ENCODE measurements at regions not wholly inside any gene's neighbourhood (a gene's known extent, or its start where the extent isn't known, plus 50 kb on each side); places are given as distances from the start of the nearest gene placed in this dataset.
"Not testable (repeated sequence)": the region's sequence is repeated elsewhere in the genome, so short reads cannot be mapped to it uniquely, and the experiment has no call there.

GRCh38 chr4:3929431-3929830 lies 163.2 kb downstream of the ADRA2C start:
- TF ChIP-seq RAD21 (IDR thresholded peaks at IDR 0.05; ENCODE audit: low read length); TEAD4 (IDR thresholded peaks at IDR 0.05; ENCODE audit: borderline replicate concordance, insufficient read depth); POLR2AphosphoS5 (IDR thresholded peaks at IDR 0.05; ENCODE audit: low read depth, low read length); PBX3 (IDR thresholded peaks at IDR 0.05): not testable (repeated sequence)
- TF ChIP-seq, protein P1, sequence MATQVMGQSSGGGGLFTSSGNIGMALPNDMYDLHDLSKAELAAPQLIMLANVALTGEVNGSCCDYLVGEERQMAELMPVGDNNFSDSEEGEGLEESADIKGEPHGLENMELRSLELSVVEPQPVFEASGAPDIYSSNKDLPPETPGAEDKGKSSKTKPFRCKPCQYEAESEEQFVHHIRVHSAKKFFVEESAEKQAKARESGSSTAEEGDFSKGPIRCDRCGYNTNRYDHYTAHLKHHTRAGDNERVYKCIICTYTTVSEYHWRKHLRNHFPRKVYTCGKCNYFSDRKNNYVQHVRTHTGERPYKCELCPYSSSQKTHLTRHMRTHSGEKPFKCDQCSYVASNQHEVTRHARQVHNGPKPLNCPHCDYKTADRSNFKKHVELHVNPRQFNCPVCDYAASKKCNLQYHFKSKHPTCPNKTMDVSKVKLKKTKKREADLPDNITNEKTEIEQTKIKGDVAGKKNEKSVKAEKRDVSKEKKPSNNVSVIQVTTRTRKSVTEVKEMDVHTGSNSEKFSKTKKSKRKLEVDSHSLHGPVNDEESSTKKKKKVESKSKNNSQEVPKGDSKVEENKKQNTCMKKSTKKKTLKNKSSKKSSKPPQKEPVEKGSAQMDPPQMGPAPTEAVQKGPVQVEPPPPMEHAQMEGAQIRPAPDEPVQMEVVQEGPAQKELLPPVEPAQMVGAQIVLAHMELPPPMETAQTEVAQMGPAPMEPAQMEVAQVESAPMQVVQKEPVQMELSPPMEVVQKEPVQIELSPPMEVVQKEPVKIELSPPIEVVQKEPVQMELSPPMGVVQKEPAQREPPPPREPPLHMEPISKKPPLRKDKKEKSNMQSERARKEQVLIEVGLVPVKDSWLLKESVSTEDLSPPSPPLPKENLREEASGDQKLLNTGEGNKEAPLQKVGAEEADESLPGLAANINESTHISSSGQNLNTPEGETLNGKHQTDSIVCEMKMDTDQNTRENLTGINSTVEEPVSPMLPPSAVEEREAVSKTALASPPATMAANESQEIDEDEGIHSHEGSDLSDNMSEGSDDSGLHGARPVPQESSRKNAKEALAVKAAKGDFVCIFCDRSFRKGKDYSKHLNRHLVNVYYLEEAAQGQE (IDR thresholded peaks at IDR 0.05; ENCODE audit: low read depth, low read length), result not testable (repeated sequence)
- TF ChIP-seq, protein P2, sequence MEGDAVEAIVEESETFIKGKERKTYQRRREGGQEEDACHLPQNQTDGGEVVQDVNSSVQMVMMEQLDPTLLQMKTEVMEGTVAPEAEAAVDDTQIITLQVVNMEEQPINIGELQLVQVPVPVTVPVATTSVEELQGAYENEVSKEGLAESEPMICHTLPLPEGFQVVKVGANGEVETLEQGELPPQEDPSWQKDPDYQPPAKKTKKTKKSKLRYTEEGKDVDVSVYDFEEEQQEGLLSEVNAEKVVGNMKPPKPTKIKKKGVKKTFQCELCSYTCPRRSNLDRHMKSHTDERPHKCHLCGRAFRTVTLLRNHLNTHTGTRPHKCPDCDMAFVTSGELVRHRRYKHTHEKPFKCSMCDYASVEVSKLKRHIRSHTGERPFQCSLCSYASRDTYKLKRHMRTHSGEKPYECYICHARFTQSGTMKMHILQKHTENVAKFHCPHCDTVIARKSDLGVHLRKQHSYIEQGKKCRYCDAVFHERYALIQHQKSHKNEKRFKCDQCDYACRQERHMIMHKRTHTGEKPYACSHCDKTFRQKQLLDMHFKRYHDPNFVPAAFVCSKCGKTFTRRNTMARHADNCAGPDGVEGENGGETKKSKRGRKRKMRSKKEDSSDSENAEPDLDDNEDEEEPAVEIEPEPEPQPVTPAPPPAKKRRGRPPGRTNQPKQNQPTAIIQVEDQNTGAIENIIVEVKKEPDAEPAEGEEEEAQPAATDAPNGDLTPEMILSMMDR (IDR thresholded peaks at IDR 0.05), result not testable (repeated sequence)
- TF ChIP-seq, protein P3, sequence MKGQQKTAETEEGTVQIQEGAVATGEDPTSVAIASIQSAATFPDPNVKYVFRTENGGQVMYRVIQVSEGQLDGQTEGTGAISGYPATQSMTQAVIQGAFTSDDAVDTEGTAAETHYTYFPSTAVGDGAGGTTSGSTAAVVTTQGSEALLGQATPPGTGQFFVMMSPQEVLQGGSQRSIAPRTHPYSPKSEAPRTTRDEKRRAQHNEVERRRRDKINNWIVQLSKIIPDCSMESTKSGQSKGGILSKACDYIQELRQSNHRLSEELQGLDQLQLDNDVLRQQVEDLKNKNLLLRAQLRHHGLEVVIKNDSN (IDR thresholded peaks at IDR 0.05; ENCODE audit: borderline replicate concordance, low read depth), result not testable (repeated sequence)
